ENCODE measurements at regions not wholly inside any gene's neighbourhood (a gene's known extent, or its start where the extent isn't known, plus 50 kb on each side); places are given as distances from the start of the nearest gene placed in this dataset.

- intact Hi-C loops (cut with DNase I; ENCODE audit: low total_unique reads) = no loop called here
- DNase-seq (ENCODE audit: low spot score in 2 of 2) = peak in 1 of 2 donors; percentile 82
- WGBS, 2 donors = 83 to 89% methylated on average over 14 of the region's 14 CpGs
- no peak overlapping the region for H3K4me3 ChIP-seq (ENCODE audit: low read depth, poor library complexity, severe bottlenecking)
- TF ChIP-seq CTCF (IDR thresholded peaks at IDR 0.05) (no peak), POLR2A (IDR thresholded peaks at IDR 0.05) (no peak)
These were observed 73.9 kb downstream of the TEX29 start for GRCh38 chr13:111394211-111394922.

GRCh38 chr13:111395511-111396393 is 75.3 kb downstream of the TEX29 start:
- TF ChIP-seq POLR2A (IDR thresholded peaks at IDR 0.05) = no peak
- TF ChIP-seq CTCF (IDR thresholded peaks at IDR 0.05) = no peak
- intact Hi-C loops (cut with DNase I; ENCODE audit: low total_unique reads) = no loop called here
- peak in 1 of 2 donors; percentile 76 for DNase-seq (ENCODE audit: low spot score in 2 of 2)
- 93 to 96% methylated on average over 9 of the region's 9 CpGs for whole genome bisulfite sequencing, 2 donors
- H3K4me3 ChIP-seq (ENCODE audit: low read depth, poor library complexity, severe bottlenecking) = no peak overlapping the region

- intact Hi-C loops (cut with DNase I; ENCODE audit: low total_unique reads) = no loop called here
- H3K4me3 ChIP-seq (ENCODE audit: low read depth, poor library complexity, severe bottlenecking) = no peak overlapping the region
- WGBS, 2 donors = 83 to 89% methylated on average over 12 of the region's 12 CpGs
- DNase-seq (ENCODE audit: low spot score in 2 of 2) = peak in 1 of 2 donors; percentile 58
- TF ChIP-seq CTCF (IDR thresholded peaks at IDR 0.05) (no peak), POLR2A (IDR thresholded peaks at IDR 0.05) (no peak)
These were observed 76.0 kb downstream of the TEX29 start for GRCh38 chr13:111396457-111396856.

GRCh38 chr13:111397202-111397880 is 76.9 kb downstream of the TEX29 start:
- intact Hi-C loops (cut with DNase I; ENCODE audit: low total_unique reads) = no loop called here
- DNase-seq (ENCODE audit: low spot score in 2 of 2) = peak in 1 of 2 donors; percentile 78
- H3K4me3 ChIP-seq (ENCODE audit: low read depth, poor library complexity, severe bottlenecking) = no peak overlapping the region
- no peak for TF ChIP-seq CTCF (IDR thresholded peaks at IDR 0.05)
- no peak for TF ChIP-seq POLR2A (IDR thresholded peaks at IDR 0.05)
- WGBS, 2 donors = 93% methylated on average over 25 of the region's 25 CpGs

- H3K4me3 ChIP-seq (ENCODE audit: low read depth, poor library complexity, severe bottlenecking) = no peak overlapping the region
- TF ChIP-seq POLR2A (IDR thresholded peaks at IDR 0.05) = no peak
- no peak for TF ChIP-seq CTCF (IDR thresholded peaks at IDR 0.05)
- 94 to 95% methylated on average over 3 of the region's 3 CpGs for WGBS, 2 donors
- peak in 1 of 2 donors; percentile 61 for DNase-seq (ENCODE audit: low spot score in 2 of 2)
- intact Hi-C loops (cut with DNase I; ENCODE audit: low total_unique reads) = no loop called here
These were observed 77.8 kb downstream of the TEX29 start for GRCh38 chr13:111398196-111398595.
